ENCODE measurements at regions not wholly inside any gene's neighbourhood (a gene's known extent, or its start where the extent isn't known, plus 50 kb on each side); places are given as distances from the start of the nearest gene placed in this dataset.
A peak's percentile ranks its signal among the peaks of the same experiment; 100 is the strongest.

DNA sequence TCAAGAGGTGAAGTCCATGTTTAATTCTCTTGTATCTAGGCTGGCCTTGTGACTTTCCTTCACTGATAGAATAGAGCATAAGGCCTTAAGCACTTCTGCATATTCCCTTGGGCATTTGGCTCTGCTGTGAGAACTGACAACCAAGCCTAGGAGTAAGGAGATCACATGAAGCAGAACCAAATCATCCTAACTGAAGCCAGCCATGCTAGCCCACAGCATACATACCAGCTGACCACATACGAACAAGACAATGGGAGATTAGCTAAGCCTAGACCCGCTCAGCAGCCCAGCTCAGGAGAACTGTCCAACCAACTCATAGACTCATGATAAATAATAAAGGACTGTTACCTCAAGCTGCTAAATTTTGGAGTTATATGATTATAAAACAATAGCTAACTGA, 114.6 kb upstream of the NEK7 start:
- DNase-seq = no peak

DNA sequence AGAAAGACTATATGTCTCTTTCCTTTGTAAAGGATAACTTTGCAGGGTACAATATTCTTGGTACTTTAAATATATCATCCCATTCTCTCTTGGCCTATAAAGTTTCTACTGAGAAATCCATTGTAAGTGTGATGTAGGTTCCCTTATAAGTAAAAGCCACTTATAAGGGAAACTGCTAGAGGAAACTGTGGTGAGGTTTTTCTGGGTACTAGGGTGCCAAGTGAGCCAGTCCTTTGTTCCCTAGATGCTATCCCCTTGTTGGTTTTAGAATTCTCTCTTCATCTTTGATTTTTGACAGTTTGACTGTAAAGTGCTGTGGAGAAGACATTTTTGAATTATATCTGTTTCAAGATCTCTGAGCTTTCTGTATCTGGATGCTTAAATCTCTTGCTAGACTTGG, 108.9 kb upstream of the NEK7 start:
- peak in 1 of 2 donors; percentile 34 for DNase-seq

DNA sequence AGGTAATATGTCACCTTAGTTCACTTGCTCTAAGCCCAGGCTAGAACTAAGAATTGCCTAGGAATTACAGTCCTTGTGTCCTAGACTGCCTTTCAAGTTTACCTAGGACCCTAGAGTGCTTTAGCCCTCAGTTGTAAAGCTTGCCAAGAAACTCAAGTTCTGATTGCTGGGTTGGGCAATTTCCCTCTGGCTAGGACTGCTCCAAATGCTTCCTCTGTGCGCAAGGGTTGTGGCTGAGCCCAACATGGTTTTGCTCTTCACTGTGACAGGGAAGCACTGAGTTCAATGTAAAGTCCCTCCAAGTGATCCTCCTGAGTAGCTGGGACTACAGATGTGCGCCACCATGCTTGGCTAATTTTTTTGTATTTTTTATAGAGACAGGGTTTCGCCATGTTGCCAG, 102.3 kb upstream of the NEK7 start:
- DNase-seq = no peak

DNA sequence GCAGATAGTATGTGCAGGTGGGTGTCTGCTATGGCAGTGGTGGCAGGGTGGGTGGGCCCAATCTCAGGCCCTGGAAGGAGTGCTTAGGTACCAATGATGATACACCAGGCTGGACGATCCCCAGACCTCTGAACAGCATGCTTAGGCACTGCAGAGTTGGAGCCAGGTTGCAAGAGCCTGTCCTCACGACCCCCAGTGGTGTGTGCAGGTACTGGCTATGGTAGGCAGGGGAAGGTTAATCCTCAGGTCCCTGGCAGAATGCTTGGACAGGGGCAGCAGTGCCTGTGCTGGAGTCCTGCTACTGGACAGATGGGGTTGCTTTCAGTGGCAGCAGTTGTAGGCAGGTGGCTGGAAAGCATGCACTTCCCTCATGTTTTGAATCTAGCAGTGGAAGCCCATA, 100.5 kb upstream of the NEK7 start:
- DNase-seq = no peak

GRCh38 chr1:198064181-198064580, 92.6 kb upstream of the NEK7 start:
- no peak for DNase-seq

- DNase-seq = no peak
Measured at GRCh38 chr1:198068285-198068684, 88.5 kb upstream of the NEK7 start.

DNA sequence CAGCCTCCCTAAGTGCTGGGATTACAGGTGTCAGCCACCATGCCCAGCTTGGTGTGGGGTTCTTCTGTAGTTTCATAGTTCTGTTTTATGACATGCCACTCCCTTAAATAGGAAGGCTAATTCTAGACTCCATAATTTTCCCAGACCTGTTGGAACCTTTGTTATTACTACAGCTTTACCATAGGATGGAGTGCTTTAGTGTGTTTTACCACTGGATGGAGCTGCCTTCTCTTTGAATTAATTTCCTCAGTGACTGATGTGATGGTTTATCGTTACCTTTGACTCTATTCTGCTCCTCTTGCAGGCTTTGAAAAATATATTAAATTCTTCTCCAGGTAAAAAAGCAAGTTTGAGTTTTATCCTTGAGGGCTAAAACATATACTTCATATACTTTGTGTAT, 84.6 kb upstream of the NEK7 start:
- no peak for DNase-seq

GRCh38 chr1:198075296-198075695, 81.5 kb upstream of the NEK7 start:
- DNase-seq = no peak

GRCh38 chr1:198079432-198079951, 77.3 kb upstream of the NEK7 start:
- no peak for DNase-seq

GRCh38 chr1:198082576-198082975, 74.2 kb upstream of the NEK7 start:
- DNase-seq = no peak

DNA sequence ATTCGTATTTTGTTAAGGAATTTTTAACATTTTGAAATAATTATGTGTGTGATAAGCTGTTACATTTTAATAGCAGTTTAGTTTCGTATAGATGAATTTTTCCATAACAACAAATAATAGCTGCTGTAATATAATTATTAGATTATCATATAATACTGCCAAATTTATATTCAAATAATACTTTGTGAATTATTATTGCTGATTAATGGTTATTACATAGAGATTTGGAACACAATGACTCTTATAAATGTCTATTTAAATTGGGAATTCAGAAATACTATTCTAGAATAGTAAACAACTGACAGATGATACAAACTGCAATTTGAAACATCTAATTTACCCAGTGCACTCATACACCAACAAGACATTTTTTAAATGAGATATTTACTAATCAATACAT, 73.2 kb upstream of the NEK7 start:
- DNase-seq = no peak

GRCh38 chr1:198084241-198084908, 72.4 kb upstream of the NEK7 start:
- no peak for DNase-seq

- no peak for DNase-seq
Measured at GRCh38 chr1:198086051-198086745, 70.6 kb upstream of the NEK7 start.

GRCh38 chr1:198087831-198088230, 69.0 kb upstream of the NEK7 start:
- DNase-seq = no peak

- DNase-seq = peak in 1 of 2 donors; percentile 53
Measured at GRCh38 chr1:198088360-198089071, 68.3 kb upstream of the NEK7 start.

GRCh38 chr1:198096390-198096789, 60.4 kb upstream of the NEK7 start:
- no peak for DNase-seq

DNA sequence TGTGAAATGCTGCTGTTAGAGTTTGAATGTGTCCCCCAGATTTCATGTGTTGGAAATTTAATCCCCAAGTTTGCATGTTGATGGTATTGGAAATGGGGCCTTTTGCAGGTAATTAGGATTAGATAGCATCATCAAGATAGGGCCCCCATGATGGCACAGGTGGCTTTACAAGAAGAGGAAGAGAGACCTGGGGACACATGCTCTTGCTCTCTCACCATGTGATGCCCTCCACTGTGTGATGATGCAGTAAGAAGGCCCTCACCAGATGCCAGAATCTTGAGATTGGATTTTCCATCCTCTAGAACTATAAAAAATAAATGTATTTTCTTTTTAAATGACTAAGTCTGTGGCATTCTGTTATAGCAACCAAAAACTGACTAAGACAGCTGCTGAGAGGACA, 57.0 kb upstream of the NEK7 start:
- no peak for DNase-seq

- DNase-seq = no peak
Measured at GRCh38 chr1:198101716-198102453, 54.9 kb upstream of the NEK7 start.

GRCh38 chr1:198102454-198102827, 54.4 kb upstream of the NEK7 start:
- peak in 1 of 2 donors; percentile 36 for DNase-seq

- no peak for DNase-seq
Measured at GRCh38 chr1:198105185-198105584, 51.6 kb upstream of the NEK7 start.

- DNase-seq = no peak
Measured at GRCh38 chr1:198106011-198106410, 50.8 kb upstream of the NEK7 start.
